Right lobe of liver (tissue), 4 donors: ENCODE measurements at regions not wholly inside any gene's neighbourhood (a gene's known extent, or its start where the extent isn't known, plus 50 kb on each side); places are given as distances from the start of the nearest gene placed in this dataset.

ENCODE experiments used
- CTCF ChIP-seq, 4 donors: fragments of 200-600 bp in 3 of 4; fragments of 450-650 bp in 1 of 4; IDR thresholded peaks; one replicate each; pipeline versions ENCODE4 v1.5.1 to v1.8.0; 2016 to 2022; ENCODE audit warnings: antibody characterized with exemption in 4 of 4, mild to moderate bottlenecking in 2 of 4
- POLR2A ChIP-seq: fragments of 450-650 bp; IDR thresholded peaks from one replicate; pipeline ENCODE4 v1.6.1; 2017; ENCODE audit warnings: antibody characterized with exemption, mild to moderate bottlenecking
- donor health status: DM: no; HTN: no; CAD: no.
- donor health status: DM: no; HTN: no; CAD: no.
- donor health status: DM: no; HTN: yes; CAD: no.

DNA sequence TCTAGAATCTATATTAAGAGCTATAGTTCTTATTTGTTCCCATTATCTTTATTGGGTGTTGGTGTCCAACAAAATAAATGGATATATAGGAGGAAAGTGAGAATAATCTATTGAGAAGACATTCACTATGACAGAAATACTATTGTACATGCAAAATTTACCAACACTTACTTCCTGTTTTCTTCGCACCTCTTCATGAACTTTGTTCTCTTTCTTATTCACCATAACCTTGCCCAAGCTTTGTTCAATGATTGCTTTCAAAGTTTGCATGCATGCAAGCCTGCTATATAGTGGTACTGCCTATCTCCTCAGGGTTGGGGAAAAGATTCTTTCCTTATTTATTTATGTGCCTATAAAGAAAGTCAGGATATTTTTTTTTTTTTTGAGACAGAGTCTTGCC is 176.4 kb upstream of the JADE1 start:
- TF ChIP-seq POLR2A: no peak
- TF ChIP-seq CTCF (IDR thresholded peaks at IDR 0.05): no peak
